ENCODE measurements at regions not wholly inside any gene's neighbourhood (a gene's known extent, or its start where the extent isn't known, plus 50 kb on each side); places are given as distances from the start of the nearest gene placed in this dataset.
A peak's percentile ranks its signal among the peaks of the same experiment; 100 is the strongest.

DNA sequence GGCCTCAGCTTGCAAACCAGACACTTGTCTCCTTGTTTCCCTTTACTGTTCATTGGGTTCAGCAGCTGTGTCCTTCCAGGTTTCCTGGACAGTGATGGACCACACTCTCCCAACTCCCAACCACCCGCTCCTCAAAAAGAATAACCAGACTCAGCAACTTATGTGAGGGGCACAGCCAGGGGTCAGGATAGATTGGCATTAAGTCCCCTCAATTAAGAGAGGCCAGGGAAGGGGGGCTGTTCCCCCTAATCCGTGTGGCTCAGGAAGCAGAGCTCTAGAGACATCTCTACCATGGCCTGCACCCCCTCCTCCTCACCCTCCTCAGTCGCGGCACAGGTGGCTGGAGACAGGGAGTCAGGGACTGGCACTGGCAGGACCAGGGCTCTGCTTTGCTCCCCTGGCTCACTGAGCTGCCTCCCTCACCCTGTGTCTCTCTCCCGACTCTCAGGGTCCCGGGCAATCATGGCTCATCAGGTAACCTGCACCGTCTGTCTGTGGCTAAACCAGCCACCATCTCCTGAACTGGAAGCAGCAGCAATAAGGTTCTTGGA, 111.7 kb downstream of the ZNF280B start:
- no peak for ATAC-seq

DNA sequence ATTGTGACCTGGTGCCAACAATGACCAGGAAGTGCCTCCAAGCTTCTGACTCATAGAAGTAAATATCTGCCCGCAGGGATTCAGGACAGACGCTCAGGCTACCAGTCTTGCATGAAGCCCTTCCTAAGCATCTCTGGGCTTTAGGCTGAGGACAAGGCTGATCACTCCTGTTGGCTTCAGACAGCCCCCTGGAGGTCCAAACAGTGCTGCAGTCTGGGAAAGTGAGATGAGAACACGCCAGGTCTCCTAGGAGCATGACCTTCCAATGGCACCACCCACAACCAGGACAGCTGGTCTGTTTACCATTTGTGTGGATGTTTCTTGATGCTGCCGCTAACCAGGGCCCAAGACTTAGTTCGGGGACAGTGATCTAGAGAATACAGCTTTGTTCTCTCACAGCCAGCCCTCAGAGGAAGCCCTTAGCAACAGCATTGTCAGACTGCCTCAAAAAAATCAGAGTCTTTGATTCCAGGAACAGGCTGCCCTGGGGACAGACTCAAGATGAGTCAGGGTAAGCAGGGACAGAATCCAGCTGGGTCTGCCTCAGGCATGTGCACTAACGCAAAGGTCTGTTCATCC, 111.2 kb downstream of the ZNF280B start:
- ATAC-seq, result no peak

DNA sequence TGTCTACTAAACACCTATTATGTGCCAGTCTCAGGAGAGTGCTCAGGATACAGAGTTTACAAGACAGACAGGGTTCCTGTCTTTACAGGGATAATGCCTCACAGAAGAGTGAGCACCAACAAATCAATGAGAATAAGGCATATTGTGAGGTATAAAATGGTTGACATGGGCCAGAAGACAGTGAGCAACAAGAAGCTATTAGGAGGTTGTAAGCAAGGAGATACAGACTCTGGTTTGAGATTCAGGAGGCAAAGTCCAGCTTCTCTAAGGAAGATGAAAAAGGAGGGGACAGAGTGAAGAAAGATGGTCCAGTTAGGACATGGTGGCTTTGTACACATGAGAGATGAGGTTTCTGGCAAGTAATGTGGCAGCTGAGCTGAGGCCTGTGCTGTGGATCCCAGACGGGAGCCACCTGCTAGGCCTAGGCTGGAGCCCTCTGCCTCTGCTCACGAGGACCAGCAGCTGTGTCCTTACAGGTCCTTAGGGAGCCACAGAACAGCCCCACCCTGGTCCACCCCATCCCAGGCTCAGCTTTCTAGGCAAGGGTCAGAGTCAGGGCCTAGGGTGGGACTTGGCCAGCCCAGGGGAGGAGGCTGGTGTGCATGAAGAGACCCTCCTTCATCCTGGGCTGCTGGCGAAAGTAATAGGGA, 110.5 kb downstream of the ZNF280B start:
- no peak for ATAC-seq

DNA sequence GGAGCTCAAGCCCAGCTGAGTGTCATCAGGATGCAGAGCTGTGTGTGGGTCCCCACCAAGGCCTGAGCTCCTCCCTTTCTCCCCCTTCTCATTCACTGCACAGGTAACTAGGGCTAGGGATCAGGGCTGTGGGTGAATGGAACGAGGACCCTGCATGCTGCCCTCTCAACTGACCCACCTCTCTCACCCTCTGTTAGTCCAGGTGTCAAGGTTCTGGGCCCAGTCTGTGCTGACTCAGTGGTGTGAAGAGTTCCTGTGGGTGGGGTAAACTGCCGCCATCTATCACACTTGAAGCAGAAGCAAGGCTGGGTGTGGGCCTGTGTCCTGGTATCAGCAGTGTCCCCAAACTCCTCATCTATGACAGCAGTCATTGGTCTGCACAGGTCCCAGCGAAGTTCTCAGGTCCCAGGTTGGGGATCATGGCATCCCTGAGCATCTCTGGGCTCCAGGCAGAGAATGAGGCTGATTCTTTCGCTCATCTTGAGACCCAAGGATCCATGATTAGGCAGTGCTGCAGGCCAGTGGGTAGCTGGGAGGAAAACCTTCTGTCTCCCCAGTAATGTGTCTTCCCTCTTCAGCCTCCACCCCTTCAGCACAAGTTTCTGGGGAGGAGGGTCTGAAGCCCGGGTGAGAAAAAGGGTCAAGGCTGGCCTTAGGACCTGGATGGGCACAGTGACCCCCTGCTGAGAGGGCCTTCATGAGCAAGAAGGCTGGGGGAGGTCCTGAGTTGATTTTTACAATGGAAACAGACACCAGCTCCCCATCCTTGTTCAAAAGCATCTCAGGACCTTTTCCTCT, 109.8 kb downstream of the ZNF280B start:
- no peak for ATAC-seq

DNA sequence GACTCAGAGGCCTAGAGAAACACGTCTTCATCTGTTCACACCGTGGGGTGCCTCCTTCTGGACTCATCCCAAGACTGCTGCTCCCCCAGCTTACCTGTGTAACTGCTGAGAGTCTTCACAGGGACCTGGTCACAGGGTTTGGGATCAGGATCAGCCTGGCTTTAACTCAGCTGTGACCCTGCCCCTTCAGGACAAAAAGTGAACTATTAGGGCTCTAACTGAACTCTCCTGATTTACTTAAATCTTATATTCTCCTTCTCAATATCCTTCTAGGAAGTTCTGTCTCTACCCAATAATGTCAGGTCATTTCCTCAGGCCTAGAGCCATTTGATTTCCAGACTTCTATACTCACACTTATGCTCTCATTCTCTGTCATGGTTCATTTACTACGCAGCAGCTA, 108.4 kb downstream of the ZNF280B start:
- no peak for ATAC-seq

DNA sequence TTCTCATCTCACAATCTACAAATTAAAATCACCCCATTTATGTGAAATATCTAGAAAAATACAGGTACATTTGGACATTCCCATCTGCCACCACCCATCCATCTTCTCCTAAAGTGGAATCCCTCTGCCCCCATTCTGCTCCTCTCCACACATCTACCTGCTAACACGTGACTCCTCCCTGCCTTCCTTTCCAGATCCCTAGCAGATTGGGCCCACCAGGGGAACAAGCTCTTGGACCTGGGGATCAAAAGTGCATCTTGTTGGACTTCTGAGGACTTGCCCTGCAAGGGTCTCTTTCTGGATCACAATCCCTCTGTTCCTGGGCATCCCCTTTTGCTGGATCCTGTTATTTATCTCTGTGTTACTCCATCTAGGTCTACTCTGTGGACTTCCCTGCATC, 107.6 kb downstream of the ZNF280B start:
- no peak for ATAC-seq

DNA sequence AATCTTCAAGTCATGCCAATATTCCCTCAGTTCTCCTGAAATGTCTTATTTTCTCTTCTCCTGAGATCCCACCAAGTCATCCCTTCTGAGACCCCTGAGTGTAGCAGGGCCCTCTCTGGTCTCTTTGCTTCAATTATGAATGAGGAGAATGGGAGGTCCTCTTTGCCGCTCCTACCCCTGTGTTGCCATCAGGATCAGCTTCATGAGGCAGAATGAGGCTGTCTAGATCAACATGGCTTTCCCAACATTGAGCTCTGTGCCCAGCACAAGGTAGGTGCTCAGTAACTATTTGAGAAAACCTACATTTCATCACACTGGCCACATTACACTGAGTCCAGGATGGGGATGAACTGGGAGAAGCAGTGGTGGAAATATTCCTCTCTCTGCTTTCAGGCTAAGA, 107.2 kb downstream of the ZNF280B start:
- no peak for ATAC-seq

DNA sequence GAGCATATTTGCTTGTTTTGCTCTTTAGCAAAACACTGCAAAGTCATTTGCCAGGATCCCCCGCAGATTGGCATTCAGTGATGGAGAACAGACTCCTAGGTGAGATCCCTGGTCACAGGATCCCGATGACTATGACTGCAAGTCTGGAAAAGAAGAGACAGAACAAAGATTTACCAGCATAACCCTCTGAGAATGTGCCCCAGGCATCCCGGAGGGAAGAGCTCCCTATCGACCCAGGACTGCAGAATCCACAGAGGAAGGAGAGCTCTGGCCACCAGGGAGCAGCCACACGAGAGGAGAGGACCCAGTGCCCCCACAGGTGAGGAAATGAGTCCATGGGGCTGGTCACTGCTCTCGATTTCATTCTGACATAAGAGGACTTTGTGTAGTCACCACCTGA, 105.2 kb downstream of the ZNF280B start:
- no peak for ATAC-seq

DNA sequence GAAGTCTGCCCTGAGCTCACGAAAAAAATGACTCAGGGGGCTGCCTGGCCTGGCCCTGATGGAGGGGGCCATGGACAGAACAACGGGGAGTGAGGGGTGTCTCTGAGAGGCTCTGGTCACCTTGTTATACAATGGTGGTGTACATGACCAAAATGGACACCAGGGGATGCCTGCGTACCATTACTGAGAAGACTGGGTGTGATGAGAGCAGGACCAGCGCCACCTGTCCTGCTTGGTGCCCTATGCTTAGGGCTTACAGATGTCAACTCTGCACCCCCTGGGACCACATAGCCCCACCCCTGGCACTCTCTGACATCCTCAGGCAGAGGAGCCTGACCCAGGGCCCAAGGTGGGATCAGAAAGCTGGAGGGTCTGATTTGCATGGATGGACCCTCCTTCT, 104.8 kb downstream of the ZNF280B start:
- peak in 1 of 2 donors; percentile 56 for ATAC-seq

DNA sequence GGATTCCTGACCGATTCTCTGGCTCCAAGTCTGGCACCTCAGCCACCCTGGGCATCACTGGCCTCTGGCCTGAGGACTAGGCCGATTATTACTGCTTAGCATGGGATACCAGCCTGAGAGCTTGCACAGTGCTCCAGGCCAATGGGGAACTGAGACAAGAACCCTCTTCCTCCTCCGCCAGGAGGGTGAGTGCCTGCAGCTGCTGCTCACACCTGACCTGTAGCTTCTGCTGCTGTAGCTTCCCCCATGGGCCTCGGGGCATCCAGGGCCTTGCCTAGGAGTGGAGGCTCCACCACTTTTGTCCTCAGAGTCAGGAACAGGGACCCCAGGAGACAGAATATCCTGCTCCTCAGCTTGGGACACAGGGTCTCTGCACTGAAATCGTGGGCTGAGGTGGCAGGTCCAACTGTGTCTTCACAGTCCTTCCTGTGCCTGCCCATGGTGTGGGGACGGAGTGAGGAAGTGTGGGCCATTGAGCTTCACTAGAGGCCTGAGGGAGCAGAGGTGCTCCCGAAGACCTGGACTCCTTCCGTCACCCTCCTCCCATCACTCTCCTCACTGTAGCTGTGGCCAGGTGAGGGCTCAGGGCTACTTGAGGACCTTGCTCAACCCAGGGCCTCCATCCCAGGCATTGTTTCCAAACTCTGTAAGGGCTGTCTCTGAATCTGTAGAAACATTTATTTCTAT, 103.8 kb downstream of the ZNF280B start:
- ATAC-seq, result no peak

DNA sequence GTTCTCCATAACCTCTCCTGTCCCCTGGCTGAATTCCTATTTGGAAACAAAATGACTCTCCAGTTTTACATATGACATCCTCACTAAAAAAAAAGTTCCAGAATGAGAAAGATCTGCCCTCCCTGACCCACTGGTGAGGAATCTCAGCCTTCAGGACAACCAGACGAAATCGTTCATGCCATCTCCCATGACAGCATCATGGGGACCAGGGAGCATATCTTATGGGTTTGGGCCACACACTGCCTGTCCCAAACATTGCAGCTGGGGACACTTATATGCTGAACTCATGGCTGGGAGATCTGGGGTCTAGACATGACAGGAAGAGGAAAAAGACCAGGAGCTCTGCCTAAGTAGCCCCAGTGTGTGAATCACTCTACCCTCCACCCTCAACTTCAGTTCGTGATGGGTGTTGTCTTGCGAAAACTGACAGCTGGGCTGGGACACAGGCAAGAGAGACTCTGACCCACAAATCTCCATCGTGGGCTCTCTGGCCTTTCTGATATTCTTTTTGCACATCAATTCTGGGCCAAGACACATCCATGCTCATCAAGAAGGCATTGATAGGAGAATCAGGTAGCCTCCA, 102.0 kb downstream of the ZNF280B start:
- ATAC-seq, result no peak

DNA sequence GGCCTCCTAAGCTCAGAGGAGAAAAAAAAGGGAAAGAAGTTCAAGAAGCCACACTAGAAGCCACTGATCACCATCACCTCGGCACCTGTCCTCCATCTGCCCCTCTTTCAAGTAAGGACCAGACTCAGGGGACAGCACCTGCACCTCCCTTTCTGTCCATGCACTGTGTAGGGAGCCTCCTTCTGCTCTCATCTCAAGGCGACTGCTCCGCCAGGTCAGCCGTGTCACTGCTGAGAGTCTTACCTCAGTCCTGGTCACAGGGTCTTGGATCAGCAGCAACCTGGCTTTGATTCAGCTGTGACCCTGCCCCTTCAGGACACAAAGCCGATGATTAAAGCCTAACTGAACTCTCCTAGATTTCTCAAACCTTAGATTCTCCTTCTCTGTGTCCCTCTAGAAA, 101.5 kb downstream of the ZNF280B start:
- no peak for ATAC-seq

DNA sequence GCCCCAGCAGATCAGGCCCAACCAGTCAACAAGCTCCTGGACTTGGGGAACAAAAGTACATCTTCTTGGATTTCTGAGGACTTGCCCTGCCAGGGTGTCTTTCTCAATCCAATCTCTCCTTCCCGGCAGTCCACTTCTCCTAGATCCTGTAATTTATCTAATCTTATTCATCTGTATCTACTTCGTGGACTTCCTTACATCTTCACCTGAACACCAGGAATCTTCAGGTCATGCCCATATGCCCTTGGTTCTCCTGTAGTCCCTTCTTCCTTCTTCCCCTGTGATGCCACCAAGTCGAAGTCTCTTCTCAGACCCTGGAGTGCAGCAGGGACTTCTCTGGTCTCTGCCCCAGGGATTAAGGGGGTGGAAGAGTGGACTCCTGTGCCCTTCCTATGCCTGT, 100.3 kb downstream of the ZNF280B start:
- no peak for ATAC-seq

DNA sequence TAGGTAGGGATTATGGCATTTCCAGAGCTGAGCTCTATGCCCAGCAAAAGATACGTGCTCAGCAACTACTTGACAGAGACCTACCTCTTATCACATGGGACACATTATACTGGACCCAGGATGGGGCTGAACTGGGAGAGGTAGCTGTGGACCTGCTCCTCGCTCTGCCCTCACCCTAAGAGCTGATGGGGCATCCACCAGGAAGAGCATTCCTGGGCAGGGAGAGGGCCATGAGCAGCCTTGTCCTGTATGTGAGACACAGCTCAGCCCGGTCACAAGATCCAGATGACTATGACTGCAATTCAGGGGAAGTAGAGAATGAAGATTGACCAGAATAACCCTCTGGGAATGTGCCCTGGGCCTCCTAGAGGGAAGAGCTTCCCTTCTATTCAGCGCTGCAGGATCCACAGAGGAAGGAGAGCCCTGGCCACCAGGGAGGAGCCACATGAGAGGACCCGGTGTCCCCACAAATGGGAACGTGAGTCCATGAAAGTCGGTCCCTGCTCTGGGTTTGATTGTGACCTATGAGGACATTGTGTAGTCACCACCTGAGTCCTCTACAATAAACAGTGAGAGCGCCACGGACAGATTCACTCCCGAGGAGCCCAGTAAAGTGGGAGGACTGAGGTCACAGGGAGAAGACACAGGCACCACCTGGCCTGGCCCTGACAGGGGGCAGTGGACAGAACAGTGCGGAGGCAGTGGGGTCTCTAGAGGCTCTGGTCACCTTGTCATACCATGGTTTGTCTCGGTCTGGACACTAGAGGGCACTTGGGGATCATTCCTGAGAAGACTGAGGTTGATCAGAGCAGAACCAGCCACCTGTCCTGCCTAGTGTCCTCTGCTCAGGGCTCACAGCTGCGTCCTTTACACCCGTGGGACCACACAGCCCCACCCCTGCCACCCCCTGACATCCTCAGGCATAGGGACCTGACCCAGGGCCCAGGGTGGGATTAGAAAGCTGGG, 99.5 kb downstream of the ZNF280B start:
- ATAC-seq, result no peak

DNA sequence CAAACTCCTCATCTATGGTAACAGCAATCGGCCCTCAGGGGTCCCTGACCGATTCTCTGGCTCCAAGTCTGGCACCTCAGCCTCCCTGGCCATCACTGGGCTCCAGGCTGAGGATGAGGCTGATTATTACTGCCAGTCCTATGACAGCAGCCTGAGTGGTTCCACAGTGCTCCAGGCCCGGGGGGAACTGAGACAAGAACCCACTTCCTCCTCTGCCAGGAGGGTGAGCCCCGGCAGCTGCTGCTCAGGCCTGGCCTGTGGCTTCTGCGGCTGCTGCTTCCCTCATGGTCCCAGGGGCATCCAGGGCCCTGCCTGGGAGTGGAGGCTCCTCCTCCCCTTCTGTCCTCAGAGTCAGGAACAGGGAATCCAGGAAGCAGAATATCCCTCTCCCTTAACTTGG, 98.4 kb downstream of the ZNF280B start:
- peak in 1 of 2 donors; percentile 43 for ATAC-seq

DNA sequence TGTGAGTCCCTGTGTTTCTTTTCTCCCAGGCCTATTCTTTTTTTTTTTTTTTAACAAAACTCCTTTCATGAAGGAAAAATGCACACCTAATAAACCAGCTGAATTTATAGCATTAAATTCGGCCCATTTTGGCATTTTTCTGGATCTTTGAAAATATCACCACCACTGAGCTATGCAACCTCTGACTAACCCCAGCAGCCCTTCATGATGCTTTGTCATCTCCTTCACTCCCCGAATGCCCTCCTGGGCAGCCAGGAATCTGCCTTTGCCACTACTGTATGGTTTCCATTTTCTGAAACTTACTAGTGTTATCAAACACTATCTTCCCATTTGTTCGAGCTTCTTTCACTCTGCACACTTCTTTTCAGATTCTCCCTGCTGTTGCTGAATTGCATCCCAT, 97.9 kb downstream of the ZNF280B start:
- no peak for ATAC-seq

DNA sequence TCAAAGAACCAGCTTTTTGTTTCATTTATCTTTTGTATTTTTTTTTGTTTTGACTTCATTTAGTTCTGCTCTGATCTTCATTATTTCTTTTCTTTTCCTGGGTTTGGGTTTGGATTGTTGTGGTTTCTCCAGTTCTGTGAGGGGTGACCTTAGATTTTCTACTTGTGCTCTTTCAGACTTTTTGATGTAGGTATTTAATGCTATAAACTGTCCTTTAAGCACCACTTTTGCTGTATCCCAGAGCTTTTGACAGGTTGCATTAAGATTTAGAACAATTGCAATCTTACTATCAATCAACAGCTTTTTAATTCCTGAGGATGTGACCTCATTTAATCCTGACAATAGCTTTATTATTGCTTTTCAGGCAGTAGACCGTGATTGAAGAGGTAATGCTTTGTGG, 94.3 kb downstream of the ZNF280B start:
- no peak for ATAC-seq

DNA sequence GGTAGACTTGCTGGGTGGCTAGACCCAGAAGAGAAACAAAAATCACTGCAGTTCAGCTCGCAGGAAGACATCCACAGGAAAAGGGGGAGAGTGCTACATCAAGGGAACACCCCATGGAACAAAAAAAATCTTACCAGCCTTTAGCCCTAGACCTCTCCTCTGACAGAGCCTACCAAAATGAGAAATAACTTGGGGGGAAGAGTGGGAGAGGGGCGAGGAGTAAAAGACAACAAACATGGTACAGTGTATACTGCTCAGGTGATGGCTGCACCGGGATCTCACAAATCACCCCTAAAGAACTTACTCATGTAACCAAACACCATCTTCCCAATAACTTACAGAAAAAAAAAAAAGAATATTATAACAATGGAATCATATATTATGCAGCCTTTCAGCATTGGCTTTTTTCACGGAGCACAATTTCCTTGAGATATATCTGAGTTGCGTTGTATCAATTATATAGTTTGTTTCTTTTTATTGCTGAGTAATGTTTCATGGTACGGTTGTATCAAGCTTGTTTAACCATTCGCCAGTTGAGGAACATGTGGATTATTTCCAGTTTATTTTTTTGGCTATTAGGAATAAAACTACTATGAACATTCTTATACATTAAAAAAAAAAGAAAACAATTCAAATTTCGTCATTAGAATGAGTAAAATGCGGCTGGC, 90.9 kb downstream of the ZNF280B start:
- ATAC-seq, result no peak

DNA sequence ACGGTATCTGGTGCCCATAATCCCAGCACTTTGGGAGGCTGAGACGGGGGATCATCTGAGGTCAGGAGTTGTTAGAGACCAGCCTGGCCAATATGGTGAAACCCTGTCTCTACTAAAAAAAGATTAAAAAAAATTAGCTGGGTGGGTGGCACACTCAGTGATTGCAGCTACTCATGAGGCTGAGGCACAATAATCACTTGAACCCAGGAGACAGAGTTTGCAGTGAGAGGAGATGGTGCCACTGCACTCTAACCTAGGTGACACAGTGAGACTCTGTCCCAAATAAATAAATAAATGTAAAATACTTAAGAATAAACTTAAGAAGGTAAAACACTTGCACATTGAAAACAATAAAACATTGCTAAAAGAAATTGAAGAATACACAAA, 90.4 kb downstream of the ZNF280B start:
- ATAC-seq, result no peak

DNA sequence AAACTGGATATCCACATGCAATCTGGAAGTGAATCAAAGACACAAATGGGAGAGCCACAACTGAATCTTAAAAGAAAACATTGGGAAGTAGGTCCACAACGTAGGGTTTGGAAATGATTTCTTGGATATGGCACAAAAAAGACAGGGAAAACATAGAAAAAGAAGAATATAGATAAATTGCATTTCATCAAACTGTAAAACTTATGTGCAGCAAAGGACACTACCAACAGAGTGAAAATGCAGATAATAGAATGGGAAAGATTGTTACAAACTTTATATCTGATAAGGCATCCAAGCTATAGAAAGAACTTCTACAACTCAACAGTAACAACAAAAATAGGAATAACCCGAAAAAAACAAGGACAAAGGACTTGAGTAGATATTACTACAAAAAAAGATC, 89.6 kb downstream of the ZNF280B start:
- no peak for ATAC-seq

DNA sequence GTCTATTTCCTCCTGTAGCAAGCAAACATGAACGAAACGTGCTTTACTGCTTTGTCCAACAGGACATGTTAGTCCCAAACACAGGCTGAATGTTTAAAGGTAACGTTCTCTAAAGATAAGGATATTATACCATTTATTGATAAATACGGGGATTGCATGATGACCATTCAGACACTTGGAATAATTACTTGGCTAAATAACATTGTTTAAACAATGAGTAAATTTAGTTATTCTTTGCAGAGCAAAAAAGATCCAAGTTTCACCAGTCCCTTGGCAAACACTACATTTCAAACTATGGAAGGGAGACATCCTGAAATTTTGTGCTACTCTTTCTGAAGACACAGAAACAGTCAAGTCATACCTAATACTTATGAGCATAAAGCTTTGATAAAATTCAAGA, 88.0 kb downstream of the ZNF280B start:
- ATAC-seq, result no peak

Data from activated CD4-positive, CD25-positive, alpha-beta regulatory T cell treated with anti-CD3 and anti-CD28 coated beads, Interleukin-2, amount 50 U/mL, for 24 hours (primary cell).